ENCODE measurements at regions not wholly inside any gene's neighbourhood (a gene's known extent, or its start where the extent isn't known, plus 50 kb on each side); places are given as distances from the start of the nearest gene placed in this dataset.
"Not testable (repeated sequence)": the region's sequence is repeated elsewhere in the genome, so short reads cannot be mapped to it uniquely, and the experiment has no call there.

GRCh38 chr12:131601499-131601898 lies 109.4 kb upstream of the SFSWAP start:
- not testable (repeated sequence) for TF ChIP-seq POLR2A (IDR thresholded peaks at IDR 0.05; ENCODE audit: low read length); GATA1 (IDR thresholded peaks at IDR 0.05; ENCODE audit: low read depth, low read length)
